ENCODE measurements at regions not wholly inside any gene's neighbourhood (a gene's known extent, or its start where the extent isn't known, plus 50 kb on each side); places are given as distances from the start of the nearest gene placed in this dataset.

GRCh38 chr4:65102419-65102818 lies 567.9 kb downstream of the EPHA5 start:
- TF ChIP-seq ELF4 (IDR thresholded peaks at IDR 0.05) = no peak
- no peak for TF ChIP-seq SP1 (IDR thresholded peaks at IDR 0.05)
- TF ChIP-seq FOXM1 (IDR thresholded peaks at IDR 0.05; ENCODE audit: borderline replicate concordance) = no peak
